Lung (tissue), 11 donors: ENCODE measurements at regions not wholly inside any gene's neighbourhood (a gene's known extent, or its start where the extent isn't known, plus 50 kb on each side); places are given as distances from the start of the nearest gene placed in this dataset.

Source experiments
- ATAC-seq: fragments of 200-7000 bp; cut with Tn5 transposase; one replicate; pipeline ENCODE4 v1.9.1; 2020; ENCODE audit warnings: moderate number of reproducible peaks; ENCODE audit not compliant: insufficient read depth, low FRiP score
- DNase-seq, 3 donors: peaks; one replicate each; pipeline ENCODE4 v3.0.0-alpha.2; 2013 to 2017
- H3K27ac ChIP-seq, 2 donors: one replicate each; pipeline ENCODE4 v1.5.1; 2013; ENCODE audit warnings: mild to moderate bottlenecking in 2 of 2, moderate library complexity in 2 of 2, control low read depth in 1 of 2, inconsistent platforms in 1 of 2, low read depth in 1 of 2, low read length in 1 of 2
- H3K27me3 ChIP-seq, 3 donors: one replicate each; pipeline ENCODE4 v1.5.1; 2013; ENCODE audit warnings: low read length in 2 of 3; ENCODE audit not compliant: control insufficient read depth in 3 of 3, insufficient read depth in 3 of 3
- H3K36me3 ChIP-seq, 4 donors: one replicate each; pipeline ENCODE4 v1.5.1; 2013; ENCODE audit warnings: low read length in 4 of 4, mild to moderate bottlenecking in 1 of 4, moderate library complexity in 1 of 4; ENCODE audit not compliant: control insufficient read depth in 4 of 4, insufficient read depth in 4 of 4
- H3K4me1 ChIP-seq, 5 donors: one replicate each; pipeline ENCODE4 v1.5.1; 2013; ENCODE audit warnings: low read length in 5 of 5, mild to moderate bottlenecking in 2 of 5, moderate library complexity in 1 of 5; ENCODE audit not compliant: control insufficient read depth in 5 of 5, insufficient read depth in 5 of 5
- H3K4me3 ChIP-seq: one replicate; pipeline ENCODE4 v1.5.1; 2013; ENCODE audit warnings: mild to moderate bottlenecking, control low read depth, moderate library complexity
- H3K9ac ChIP-seq, 2 donors: one replicate each; pipeline ENCODE4 v1.5.1; 2013; ENCODE audit warnings: low read length in 2 of 2, control low read depth in 1 of 2; ENCODE audit not compliant: insufficient read depth in 1 of 2
- H3K9me3 ChIP-seq, 4 donors: one replicate each; pipeline ENCODE4 v1.5.1; 2013; ENCODE audit warnings: low read length in 3 of 4, mild to moderate bottlenecking in 1 of 4, moderate library complexity in 1 of 4; ENCODE audit not compliant: control insufficient read depth in 4 of 4, insufficient read depth in 3 of 4
- WGBS, 2 donors: extraction: QIAGEN DNeasy Blood & Tissue Kit; methylation state at CpG; one replicate each; pipeline ENCODE4 v1.1.7; 2013; 5-methylcytosine and 5-hydroxymethylcytosine counted together
- TF ChIP-seq, protein P1 (sequence below): IDR thresholded peaks from 2 replicates; pipeline ENCODE4 v1.5.1; 2012; ENCODE audit warnings: mild to moderate bottlenecking; ENCODE audit errors: control extremely low read depth, extremely low read depth
- donor health status: control.
- donor health status: control.
- donor health status: Bipolar disorder and iron deficiency.
- donor health status: healthy.
- donor health status: DM: yes; HTN: yes; CAD: no.

- no peak for DNase-seq
- ATAC-seq, result no peak
- TF ChIP-seq, protein P1, sequence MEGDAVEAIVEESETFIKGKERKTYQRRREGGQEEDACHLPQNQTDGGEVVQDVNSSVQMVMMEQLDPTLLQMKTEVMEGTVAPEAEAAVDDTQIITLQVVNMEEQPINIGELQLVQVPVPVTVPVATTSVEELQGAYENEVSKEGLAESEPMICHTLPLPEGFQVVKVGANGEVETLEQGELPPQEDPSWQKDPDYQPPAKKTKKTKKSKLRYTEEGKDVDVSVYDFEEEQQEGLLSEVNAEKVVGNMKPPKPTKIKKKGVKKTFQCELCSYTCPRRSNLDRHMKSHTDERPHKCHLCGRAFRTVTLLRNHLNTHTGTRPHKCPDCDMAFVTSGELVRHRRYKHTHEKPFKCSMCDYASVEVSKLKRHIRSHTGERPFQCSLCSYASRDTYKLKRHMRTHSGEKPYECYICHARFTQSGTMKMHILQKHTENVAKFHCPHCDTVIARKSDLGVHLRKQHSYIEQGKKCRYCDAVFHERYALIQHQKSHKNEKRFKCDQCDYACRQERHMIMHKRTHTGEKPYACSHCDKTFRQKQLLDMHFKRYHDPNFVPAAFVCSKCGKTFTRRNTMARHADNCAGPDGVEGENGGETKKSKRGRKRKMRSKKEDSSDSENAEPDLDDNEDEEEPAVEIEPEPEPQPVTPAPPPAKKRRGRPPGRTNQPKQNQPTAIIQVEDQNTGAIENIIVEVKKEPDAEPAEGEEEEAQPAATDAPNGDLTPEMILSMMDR, result no peak
- Histone ChIP-seq H3K27me3 (no peaks in the 10 kb centered on the region), H3K36me3 (no peaks in the 10 kb centered on the region), H3K27ac (no peak overlapping the region), H3K4me1 (peaks cover 0 to 1% (median 0%) of the 10 kb centered on the region in 5 donors), H3K9ac (no peak overlapping the region), H3K9me3 (peaks cover 0 to 7% (median 0%) of the 10 kb centered on the region in 4 donors), H3K4me3 (no peak overlapping the region)
- WGBS, 2 donors, result 60 to 83% methylated on average over 2 of the region's 2 CpGs
Observed at GRCh38 chr1:172813330-172813729, 154.4 kb downstream of the FASLG start.

- H3K27ac ChIP-seq, result no peak overlapping the region
- H3K4me3 ChIP-seq, result no peak overlapping the region
- DNase-seq (no peak), ATAC-seq (no peak)
- TF ChIP-seq, protein P1, result no peak
- H3K4me1 ChIP-seq, result peaks cover 0 to 1% (median 0%) of the 10 kb centered on the region in 5 donors
- WGBS, 2 donors, result 91% methylated on average over 2 of the region's 2 CpGs
- peaks cover 0 to 7% (median 0%) of the 10 kb centered on the region in 4 donors for H3K9me3 ChIP-seq
- H3K27me3 ChIP-seq, result no peaks in the 10 kb centered on the region
- no peaks in the 10 kb centered on the region for H3K36me3 ChIP-seq
- H3K9ac ChIP-seq, result no peak overlapping the region
Observed at GRCh38 chr1:172814428-172814827, 155.5 kb downstream of the FASLG start.

GRCh38 chr1:172815740-172816139 is 156.8 kb downstream of the FASLG start:
- Histone ChIP-seq H3K27me3 (no peaks in the 10 kb centered on the region), H3K27ac (no peak overlapping the region), H3K9ac (no peak overlapping the region), H3K4me3 (no peak overlapping the region), H3K4me1 (peaks cover 0 to 1% (median 0%) of the 10 kb centered on the region in 5 donors), H3K9me3 (peaks cover 0 to 7% (median 0%) of the 10 kb centered on the region in 4 donors), H3K36me3 (no peaks in the 10 kb centered on the region)
- ATAC-seq (no peak), DNase-seq (no peak)
- TF ChIP-seq, protein P1, result no peak
